HG03108 (cell line): ENCODE measurements at regions not wholly inside any gene's neighbourhood (a gene's known extent, or its start where the extent isn't known, plus 50 kb on each side); places are given as distances from the start of the nearest gene placed in this dataset.

Experiments used
- ATAC-seq: cut with Tn5 transposase; IDR thresholded peaks from one replicate; pipeline ENCODE4 v1.9.1; 2021; ENCODE audit warnings: moderate library complexity; ENCODE audit not compliant: unreplicated experiment

DNA sequence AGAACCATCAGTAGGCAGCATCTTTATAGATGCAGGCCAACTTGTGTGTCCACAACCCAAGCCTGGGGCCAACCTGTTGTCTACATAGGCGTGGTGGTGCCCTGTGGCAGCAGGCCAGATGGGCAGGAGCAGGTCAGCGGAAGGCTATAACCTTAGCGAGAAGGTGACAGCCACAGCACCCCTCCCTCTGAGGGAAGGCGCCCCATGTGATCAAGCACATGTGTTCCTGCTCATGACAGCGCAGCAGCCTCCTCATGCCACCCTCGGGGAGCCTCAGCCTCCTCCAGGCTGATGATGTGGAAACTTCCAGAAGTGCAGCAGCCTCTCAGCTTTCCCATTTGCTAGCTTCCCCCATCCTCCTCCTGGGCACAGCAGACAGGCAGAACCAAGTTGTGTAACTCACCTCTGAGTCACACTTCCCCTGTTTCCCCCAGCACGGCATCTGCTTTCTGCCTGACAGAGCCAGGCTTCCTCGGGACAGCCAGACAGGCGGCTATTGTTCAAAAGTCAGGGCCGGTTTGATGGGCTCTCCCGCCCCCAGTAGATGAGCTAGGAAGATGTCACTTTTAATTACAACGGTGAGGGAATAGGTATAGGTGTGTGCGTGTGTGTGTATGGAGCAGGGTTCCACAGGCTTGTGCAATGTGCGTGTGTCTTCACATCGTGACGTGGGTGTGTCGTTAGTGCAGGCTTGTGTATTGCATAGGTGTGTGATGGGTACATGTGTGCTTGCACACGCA lies 312.0 kb upstream of the ZMIZ1 start:
- no peak for ATAC-seq

- ATAC-seq = no peak
These were observed 311.3 kb upstream of the ZMIZ1 start for GRCh38 chr10:78757344-78757925.

GRCh38 chr10:78758176-78758575 lies 310.6 kb upstream of the ZMIZ1 start:
- ATAC-seq = no peak

GRCh38 chr10:78759456-78760120 lies 309.2 kb upstream of the ZMIZ1 start:
- ATAC-seq = no peak

- ATAC-seq = no peak
These were observed 308.1 kb upstream of the ZMIZ1 start for GRCh38 chr10:78760463-78761310.

- ATAC-seq = no peak
These were observed 307.4 kb upstream of the ZMIZ1 start for GRCh38 chr10:78761311-78761781.

- ATAC-seq = no peak
These were observed 306.6 kb upstream of the ZMIZ1 start for GRCh38 chr10:78762086-78762630.

DNA sequence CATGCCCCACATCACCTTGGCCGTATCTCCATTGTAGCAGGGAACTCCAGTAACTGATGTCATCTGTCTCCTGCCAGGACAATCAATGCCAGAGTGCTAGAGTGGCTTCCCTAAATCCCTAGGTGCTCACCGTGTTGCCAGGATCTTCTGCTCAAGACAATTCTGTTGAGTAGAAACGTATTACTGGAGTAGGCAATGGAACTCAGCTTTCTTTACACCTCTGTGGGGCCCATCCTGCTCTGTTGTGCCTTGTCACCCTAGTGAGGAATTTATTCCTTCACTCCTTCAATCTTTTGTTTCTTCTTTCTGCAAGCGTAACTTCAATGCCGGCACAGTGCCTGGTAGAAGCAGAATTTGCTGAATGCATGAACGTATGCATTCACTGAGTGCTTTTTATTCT lies 305.5 kb upstream of the ZMIZ1 start:
- ATAC-seq = no peak

GRCh38 chr10:78763651-78764395 lies 304.9 kb upstream of the ZMIZ1 start:
- no peak for ATAC-seq

DNA sequence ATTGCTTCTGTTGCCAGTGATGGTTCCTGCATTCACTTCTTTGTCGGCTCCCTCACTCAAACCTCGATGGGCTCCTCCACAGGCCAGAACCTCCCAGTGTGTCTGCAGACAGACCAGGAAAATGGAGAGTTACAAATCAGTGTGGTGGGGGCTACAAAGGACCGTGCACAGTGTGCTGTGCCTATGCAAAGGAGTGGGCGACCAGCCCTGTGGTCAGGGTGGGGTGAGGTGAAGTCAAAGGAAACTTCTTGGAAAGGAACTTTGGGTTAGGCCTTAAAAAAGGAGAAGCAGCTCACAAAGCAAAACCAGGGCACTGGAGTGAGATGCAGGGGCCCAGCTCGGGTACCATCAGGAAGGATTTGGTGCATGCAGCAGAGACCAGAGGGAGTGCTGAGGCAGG lies 304.3 kb upstream of the ZMIZ1 start:
- ATAC-seq = no peak

GRCh38 chr10:78764846-78765430 lies 303.8 kb upstream of the ZMIZ1 start:
- ATAC-seq = no peak

GRCh38 chr10:78765726-78766335 lies 302.9 kb upstream of the ZMIZ1 start:
- no peak for ATAC-seq

- no peak for ATAC-seq
These were observed 302.2 kb upstream of the ZMIZ1 start for GRCh38 chr10:78766603-78767002.

DNA sequence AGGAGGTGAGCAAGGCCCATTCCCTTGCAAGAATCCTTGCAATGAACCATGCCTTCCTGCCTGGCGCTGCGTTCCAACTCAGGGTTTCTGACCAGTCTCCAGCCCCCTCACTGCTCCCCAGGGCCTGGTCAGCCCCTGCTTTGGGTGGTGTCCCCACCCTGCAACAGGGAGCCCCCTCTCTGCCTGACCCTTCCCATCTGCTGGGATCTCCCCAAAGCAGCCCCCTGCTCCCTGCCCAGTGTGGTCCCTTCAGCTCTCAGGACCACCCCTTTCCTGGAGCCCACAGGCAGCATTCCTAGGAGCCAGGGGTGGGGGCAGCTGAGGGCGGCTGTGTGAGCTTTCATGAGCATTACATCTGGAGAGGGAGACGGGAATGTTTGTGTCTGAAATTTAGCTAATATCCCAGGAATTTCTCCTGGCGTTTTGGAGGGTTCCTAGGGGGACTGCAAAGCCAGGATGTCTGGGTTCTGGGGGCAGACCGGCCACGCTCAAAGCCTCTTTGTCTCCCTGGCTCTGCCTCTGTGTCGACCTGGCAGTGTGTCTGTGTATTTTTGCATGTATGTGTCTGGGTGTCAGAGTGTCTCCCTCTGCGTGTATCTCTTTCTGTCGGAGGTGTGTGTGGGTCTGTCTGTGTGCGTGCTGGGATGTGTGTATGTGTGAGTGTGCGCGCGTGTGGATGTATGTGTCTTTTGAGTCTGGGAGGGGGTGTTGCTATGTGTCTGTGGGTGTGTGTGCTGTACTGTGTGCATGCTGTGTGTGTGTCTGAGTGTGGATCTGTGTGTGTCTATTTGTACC lies 300.5 kb upstream of the ZMIZ1 start:
- ATAC-seq = no peak

DNA sequence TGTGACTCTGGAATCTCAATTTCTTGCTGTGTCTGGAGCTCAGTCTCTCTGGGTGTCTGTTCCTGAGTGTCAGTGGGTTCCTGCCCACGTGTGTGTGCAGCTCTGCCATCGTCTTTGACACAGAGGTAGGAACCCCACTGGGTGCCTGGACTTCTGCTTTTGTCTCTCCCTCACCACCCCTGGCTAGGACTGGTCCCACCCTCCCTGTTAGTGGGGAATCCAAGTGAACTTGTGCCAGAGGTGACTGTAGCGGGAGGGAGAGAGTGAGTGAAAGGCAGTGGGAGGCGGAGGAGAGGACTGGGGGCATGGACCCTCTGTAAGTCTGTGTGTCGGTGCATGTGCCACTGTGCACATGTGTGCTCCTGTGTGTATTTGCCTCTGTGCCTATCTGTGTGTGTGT lies 299.9 kb upstream of the ZMIZ1 start:
- ATAC-seq = no peak

GRCh38 chr10:78769526-78769925 lies 299.2 kb upstream of the ZMIZ1 start:
- ATAC-seq = no peak

DNA sequence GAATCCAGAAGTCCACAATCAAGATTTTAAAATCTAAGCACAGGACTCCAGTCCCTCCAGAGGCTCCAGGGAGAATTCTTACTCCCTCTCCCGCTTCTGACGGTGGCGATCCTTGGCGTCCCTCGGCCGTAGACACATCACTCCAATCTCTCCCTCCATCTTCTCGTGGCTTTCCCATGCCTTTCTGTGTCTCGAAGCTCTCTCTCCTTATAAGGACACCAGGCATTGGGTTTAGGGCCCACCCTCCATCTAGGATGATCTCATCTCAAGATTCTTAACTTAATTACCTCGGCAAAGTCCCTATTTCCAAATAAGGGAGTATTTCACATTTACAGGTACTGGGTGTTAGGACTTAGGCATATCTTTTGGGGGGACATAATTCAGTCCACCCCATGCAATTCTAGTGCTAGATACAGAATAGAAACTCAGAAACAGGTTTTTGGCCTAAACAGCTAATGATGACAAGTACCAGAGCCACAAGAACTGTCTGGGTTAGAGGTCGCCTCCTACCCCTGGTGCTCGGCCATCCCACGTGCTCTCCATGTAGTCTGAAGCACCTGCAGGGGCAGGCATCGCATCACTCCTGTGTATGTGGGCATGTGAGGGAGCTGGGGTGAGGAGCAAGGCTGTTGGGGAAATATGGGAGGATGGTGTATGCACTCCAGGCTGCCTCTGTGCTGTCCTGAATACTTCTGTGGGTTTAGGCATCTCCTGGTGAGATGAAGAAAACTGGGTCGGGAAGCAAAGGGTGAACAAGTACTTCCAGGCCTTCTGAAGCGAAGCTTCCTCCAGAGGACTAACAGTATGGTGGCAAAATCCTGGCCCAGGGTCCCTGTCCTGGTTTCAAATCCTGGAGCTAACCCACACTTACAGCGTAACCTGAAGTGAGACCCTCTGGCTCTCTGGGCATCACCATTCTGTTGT lies 298.3 kb upstream of the ZMIZ1 start:
- ATAC-seq = no peak

DNA sequence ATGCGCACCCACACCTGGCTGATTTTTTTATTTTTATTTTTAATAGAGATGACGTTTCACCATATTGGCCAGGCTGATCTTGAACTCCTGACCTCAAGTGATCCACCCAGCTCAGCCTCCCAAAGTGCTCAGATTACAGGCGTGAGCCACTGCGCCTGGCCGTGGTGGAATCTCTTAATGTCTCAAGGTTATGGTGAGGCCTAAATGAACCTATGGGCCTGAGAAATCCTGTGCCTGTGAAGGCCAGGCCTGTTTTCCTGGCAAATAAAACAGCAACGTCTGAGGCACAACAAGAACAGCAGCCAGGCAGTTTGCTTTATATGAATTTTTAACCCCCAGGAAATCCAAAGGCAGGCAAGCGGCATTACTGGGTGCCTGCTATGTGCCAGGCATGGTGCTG lies 297.5 kb upstream of the ZMIZ1 start:
- ATAC-seq = no peak
